ENCODE measurements at regions not wholly inside any gene's neighbourhood (a gene's known extent, or its start where the extent isn't known, plus 50 kb on each side); places are given as distances from the start of the nearest gene placed in this dataset.

DNA sequence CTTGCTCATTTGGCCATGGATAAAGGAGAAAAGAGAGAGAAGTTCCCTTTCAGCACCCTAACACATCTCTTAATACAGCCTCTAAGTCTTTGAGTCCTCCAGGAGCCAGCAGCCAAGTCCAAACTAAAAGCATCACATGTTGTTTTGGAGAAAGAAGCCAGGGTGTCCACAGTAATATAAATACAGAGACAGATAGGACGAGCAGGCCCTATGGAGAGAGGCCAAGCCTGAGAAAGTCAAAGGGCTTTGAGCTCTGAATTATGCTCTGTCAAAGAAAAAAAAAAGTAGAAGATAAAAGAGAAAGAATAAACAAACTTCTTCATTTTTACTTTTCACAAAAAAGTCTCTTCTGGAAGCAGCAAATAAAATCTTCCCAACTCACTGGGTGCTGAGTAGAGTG, 92.4 kb upstream of the THBS1 start:
- DNase-seq (ENCODE audit: low read depth in 4 of 4, low spot score in 1 of 4): no peak

DNA sequence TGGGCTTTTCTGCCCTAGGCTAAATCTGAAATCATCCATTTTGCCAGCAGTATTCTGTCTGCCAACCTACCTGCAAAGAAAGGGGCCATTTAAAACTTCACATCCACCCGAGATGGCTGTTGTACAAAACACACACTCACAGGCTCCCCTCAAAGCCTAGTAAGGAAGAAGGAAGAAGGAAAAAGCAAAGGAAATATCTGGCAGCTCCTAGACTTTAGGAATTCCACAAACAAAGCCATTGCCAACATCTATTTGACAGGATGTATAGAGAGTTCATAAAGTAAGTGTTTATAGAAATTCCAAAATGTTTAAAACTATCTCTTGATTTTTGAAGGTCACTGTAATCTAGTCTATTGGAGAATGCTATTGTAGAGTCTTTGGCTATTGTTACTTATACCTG, 91.9 kb upstream of the THBS1 start:
- DNase-seq (ENCODE audit: low read depth in 4 of 4, low spot score in 1 of 4): no peak

DNA sequence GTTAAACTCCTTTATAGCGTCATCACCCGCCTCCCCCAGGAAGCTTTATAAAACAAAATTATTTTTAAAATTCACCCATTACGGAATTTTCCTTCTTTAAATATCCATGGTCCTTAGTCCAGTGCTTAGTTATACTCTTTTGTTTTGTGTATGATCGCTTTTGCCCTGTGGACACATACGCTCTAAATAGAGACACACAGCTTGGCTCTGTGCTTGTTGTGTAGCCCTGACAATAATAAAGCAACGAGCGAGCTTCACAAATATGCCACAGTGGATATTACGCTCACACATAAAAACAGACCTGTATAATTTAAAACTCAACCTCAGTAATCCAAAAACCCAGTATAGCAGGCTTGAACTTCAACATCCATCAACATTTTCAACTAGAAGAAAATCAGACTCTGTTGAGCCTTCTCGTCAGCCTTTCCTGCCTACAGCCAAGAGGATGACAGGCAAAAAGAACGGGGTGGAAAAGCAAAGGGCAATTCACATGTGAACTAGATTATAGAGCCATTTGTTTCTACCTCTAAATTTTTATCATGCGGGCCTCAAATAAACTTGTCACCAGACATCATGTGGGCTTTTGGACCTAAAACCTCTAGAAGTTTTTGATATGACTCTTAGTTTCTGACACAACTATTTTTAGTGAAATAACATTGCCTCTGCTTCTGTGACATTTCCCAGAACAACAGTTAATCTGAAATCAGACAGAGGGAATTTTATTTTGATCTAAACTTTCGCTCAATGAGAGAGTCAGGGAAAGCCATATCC, 89.6 kb upstream of the THBS1 start:
- DNase-seq (ENCODE audit: low read depth in 4 of 4, low spot score in 1 of 4): no peak

DNA sequence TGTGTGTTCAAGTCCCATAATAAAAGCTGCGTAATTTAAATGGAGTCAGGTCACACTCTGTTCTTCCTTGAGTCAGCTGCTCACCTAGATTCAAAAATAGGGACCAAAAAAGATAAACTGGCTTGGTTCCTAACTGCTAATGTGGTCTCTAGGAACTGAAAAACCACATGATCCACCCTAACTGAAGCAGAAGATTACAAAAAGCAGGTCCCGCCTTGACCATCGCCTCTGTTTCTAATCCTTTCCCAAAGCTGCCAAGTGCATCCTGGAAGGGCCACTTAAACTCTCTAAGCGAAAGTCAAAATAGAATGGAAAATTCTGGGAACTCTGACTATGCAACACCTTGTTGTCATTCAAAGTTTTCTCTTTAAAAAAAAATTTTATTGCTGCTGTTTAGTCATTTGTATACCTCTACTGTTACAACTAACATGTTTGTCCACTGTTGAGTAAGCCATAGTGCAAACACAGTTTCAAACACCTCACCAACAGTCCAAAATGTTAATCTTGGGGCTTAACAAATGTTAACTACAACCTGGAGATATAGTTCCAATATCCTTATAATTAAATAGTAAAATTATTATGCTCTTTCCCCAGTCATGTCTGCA, 88.9 kb upstream of the THBS1 start:
- no peak for DNase-seq (ENCODE audit: low read depth in 4 of 4, low spot score in 1 of 4)

DNA sequence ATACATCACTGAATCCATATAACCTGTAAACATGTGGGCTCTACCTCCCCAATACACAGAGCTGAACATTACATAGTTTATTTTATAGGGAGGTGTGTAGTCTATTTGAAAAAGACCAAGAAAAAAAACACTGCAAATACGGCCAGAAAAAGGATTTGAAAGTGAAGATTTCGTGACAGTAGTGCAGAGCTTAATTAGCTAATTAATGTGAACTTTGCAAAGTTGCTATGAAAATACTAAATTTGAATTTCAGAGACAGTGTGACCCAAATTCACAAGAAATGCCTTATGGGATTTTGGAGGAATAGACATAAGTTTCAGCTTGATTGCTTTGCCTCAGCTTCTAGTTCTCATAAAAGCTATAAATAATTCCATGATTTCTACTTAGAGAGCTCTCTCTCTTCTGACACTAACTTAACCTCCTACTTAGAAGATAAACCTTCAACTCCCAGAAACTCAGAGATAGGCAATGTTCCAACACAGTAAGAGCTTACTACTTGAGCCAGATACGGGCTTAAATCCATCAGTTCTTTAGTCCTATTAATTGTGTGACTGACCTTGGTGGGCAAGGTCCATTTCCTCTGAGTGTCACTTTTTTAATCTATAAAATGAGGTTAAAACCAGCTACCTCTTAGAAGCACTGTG, 87.3 kb upstream of the THBS1 start:
- no peak for DNase-seq (ENCODE audit: low read depth in 4 of 4, low spot score in 1 of 4)

DNA sequence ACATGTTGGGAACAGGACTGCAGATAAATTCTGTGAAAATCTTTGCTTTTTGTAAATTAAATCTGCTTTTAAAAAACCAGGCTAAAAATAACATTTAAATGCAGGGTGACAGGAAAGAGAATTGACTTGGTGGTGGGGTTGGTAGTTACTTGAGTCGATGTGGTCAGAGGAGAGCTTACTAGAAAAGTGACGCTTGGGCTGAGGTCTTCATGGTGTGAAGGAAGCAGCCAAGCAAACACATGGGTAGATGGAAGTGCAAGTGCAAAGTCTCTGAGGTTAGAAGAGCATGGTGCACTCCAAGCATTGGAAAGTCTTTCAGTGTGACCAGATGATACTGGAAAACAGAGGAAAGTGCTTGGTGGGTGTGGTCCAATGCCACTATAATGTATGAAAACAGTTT, 86.4 kb upstream of the THBS1 start:
- DNase-seq (ENCODE audit: low read depth in 4 of 4, low spot score in 1 of 4): no peak

DNA sequence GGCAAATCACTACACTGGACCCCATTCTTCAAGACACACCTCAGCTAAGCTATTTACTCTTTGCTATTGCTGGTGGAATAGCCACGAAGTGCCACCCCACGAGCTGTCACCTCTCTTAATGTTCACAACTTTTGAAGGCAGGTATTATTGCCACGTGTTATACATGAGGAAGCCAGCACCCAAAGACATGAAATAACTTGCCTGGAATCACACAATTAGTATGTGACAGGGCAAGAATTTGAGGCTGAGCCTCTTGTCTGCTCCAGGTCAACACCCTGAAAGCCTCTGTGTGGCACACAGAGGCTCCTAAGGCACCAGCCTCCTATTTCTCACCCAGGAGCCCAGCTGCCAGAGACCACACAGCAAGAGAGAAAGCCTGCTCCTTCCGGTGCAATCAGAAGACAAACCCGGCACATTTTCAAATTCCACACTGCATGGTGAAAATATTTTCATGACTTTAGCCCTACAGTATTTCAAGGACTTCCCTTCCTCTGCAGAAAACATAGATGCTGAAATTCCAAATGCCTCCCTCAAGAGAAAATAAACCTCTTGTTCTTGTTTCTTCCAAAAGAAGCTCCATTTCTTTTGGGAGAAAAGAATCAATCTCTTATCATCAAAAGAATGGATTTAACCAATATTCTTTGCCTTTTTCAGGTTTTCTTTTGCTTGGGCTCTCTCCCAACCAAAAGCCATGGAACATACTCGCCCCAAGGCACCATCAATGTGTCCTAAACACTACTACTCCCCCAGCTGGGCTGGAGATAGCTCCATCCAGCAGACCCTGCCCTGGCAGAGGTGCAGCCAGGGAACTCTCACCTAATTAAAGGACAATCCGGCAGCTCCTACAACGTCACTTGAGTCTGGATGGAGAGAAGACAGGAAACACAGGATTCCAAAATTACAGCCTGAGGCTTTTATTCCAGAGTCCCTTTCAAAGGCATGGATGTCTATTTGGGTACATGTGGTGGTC, 84.7 kb upstream of the THBS1 start:
- no peak for DNase-seq (ENCODE audit: low read depth in 4 of 4, low spot score in 1 of 4)

DNA sequence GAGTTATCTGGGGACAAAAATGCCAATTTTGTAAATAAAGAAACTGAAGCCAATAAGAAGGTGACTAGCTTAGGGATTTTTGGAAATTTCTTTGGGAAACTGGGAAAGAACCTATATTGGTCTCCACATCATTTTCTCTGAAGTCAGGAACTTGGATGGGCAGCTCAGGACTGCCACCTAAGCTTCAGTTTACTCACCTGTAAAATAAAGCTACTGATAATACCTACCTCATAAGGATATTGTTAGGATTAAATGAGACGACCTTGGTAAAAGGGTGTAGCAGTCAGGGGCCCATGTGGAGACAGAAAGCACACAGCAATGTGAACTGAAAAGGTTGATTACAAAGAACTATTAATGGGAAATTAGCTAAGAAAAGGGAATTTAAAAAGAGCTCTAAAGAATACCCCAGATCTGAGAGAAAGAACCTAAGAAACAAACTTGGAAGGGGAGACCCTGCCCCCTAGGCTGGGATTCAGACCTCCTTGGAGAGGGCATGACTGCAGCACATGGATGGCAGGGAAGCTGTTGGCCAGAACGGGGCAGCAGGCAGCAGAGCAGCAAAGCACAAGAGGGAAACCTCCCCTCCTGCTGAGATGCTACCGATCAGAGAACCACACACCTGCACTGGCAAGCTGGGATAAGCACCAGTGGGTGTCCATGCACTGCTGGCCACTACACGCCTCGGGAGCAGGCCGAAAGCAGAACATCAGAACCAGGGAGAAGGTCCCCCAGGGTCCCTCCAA, 83.7 kb upstream of the THBS1 start:
- no peak for DNase-seq (ENCODE audit: low read depth in 4 of 4, low spot score in 1 of 4)

DNA sequence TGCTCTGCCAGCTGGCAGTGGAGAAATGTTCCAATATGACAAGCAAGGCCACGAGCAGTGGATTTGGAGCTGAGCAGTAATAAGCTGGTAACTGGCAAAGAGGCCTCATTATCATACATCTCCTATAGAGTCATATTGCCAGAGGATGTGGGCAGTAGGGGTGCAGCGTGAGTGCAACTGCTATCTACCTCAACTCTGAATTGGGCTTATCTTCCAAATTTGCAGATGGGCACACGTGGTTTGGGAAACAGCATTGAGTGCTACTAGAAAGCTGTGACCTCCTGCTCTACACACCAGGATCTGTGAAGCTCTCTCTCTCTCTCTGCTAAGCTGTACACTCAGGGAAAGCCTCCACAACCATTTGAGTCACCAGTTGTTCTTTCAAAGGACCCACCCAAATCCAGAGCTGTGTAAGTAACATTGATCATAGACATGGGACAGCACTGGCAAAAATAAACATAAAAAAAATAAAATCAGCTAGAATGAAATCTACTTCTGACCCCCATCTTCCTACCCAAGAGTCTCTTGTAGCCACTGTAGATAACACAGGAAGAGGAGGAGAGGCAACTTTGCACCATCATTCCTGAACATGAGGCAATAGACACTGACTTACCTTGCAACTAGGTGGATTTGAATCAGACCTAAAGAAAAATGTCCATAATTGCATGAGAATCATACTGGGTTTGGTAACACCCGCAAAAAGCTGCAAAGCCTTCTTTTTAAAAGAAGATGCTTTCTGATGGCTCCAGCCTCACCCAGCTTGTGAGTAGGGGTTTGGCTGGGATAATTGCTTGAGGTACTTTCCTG, 82.9 kb upstream of the THBS1 start:
- DNase-seq (ENCODE audit: low read depth in 4 of 4, low spot score in 1 of 4): no peak

DNA sequence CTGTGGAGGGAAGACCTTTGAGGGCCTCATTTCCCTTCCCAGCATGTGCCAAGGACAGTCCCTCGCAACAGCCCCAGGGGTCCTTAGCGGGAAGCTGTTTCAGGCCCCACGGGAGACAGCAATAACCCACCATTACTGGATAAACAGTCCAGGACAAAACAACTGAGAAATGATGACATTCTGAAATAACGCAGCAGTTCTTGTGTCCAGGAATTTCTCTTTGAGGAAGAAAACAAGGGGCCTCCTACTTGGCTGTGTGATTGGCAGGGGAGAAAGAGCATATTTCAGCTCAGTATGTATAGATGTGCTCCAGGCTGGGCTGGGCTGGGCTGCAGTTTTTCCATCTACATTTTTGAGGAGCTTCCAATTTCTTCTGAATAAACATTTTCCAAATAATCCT, 82.2 kb upstream of the THBS1 start:
- DNase-seq (ENCODE audit: low read depth in 4 of 4, low spot score in 1 of 4): no peak

DNA sequence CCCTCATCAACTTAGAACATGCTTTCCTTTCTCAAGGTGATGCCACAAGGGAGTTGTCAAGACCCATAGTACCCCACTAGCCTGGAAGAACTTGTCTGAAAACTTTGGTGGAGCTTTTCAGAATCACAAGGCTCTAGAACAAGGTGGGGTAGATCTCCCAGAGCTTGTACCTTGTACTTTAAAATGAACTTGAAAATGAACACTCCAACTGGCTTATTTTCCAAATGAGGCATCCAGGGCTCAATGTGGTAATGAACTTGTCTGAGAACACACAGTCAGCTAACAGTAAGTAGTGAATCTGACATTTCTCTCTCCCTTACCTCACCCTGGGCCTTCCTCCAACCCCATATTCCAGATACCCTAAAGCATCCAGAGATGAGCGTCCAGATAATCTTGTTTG, 81.8 kb upstream of the THBS1 start:
- DNase-seq (ENCODE audit: low read depth in 4 of 4, low spot score in 1 of 4): no peak

DNA sequence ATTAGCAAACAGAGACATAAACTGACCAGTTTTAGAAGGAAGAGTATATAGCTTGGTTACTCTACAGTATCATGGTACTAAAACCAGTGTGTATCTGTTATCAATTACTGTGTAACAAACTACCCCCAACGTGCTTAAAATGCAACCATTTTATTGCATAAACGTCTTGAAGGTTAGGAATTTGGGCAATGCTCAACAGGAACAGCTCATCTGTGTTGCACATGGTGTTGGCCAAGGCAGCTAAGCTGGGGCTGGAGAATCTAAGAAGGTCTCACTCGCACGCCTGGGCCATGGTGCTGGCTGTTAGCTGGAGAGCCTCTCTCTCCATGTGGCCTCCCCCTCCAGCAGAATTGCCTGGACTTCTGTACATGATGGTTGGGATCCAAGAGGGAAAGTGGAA, 81.2 kb upstream of the THBS1 start:
- no peak for DNase-seq (ENCODE audit: low read depth in 4 of 4, low spot score in 1 of 4)

DNA sequence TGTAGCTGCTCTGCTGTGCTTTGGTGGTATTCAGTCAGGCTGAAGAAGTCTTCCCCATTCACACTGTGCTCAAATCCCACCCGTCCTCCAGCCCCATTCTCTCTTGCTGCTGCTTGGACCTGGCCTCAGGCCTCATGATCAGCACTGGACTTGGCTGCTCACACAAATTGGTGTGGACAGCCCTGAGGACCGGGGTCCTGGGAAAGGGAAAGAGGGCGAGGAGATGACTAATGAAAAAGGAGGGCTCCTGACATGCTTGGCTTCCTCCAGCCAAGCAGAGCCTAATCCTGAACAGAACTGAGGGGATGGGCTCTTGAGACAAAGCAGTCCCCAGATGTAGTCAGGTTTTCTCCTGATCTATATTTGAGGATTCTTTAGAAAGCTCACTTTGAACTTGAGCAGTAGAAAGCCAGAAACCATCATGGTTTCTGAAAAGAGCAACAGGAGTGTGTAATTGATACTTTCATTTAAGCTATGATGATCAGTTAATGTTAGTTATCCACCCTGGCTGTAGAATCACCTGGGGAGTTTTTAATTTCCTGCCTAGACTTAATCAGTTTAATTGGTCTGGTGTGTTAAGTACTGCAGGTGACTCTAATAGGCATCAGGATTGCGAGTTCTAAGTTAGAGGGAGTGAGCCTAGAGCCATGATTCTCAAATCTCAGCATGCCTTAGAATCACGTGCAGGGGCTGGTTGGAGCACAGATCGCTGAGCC, 79.4 kb upstream of the THBS1 start:
- no peak for DNase-seq (ENCODE audit: low read depth in 4 of 4, low spot score in 1 of 4)

DNA sequence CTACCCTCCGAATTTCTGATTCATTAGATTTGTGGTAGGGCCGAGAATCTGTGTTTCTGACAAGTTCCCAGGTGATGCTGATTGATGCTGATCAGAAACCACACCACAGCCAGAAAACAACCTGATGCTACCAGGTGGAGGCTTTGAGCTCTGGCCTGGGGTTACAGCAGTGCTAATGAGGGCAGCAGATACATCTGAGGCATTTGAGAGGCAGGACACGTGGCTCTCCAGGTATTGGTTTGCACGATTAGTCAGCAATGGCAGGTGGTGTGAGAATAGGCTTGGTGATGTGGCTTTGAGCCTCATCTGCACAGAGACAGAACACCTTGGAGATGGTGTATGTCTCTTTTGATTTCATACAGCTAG, 78.8 kb upstream of the THBS1 start:
- DNase-seq (ENCODE audit: low read depth in 4 of 4, low spot score in 1 of 4): no peak

DNA sequence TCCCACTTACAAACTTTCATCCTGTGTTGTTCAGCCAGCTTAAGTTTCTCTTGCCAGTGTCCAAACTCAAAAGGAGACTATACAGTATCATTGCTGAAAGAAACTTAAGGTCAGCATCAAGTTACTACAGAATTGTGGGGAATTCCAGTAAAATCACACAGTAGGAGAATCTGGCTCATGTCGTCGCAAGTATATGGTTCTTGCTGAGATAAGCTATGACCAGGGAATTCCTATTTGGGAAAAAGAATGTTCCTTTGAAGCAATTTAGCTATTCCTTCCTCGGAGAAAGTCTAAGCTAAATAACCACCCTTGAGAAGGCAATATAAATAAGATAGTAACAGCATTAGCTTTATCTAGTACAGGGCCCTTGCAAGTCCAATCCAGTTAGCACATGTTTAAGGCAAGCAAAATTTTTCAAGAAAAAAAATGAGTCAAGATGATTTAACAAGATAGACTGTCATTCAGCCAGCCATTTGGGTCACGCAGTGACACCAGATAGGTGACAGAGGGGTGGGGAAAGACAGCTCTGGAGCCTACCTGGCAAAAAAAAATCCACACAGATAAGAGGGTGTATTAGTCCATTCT, 78.2 kb upstream of the THBS1 start:
- DNase-seq (ENCODE audit: low read depth in 4 of 4, low spot score in 1 of 4): no peak

DNA sequence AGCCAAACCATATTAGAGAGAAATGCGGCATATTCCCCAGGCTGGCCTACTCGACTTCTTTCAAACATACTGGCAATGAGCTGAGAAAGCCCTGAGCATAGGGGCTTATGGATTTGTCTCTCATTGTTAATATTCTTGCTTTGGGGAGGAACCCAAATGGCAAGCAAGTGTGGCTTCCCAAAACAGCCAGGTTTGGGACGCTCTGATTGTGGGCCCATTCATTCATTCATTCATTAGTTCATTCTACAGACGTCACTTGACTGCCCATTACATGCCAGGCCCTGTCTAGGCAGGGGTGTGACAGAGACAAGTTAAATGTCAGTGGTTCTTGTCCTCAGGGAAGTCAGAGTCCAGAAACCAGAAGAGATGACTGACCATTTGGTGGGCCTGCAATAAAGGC, 77.4 kb upstream of the THBS1 start:
- DNase-seq (ENCODE audit: low read depth in 4 of 4, low spot score in 1 of 4): no peak

DNA sequence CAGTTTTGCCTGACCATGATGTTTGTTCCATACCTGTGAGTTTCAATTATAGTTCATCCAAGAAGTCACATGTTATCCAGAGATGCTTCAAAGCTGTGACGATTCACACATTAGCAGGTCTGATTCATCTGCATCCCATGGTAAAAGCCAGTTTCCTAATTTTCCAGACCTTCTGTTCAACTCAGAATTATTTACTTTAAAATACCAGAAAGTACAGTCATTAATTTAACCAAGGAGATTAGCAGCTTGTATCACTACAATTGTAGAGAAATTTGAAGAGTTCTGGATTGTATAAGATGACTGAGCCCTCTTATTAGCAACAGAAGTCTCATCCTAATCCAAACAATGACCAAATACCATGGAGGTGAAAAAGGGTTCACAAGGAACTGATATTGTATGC, 76.1 kb upstream of the THBS1 start:
- DNase-seq (ENCODE audit: low read depth in 4 of 4, low spot score in 1 of 4): no peak

DNA sequence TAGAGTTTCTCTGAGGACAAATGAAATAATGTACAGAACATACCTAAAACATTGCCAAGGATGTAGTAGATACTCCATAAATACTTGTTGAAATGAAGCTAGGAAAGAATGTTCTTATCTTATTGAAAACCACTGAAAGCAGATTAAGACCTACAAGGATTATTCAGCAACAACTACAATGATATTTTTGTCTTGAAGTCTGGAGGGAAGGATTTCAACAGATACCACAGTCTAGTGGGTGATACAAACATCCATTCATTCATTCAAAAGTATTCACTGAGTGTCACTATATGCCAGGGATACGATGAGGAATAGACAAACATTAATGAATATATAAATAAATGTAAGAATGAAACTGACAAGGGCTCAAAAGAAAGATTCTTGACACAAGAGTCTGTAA, 74.7 kb upstream of the THBS1 start:
- no peak for DNase-seq (ENCODE audit: low read depth in 4 of 4, low spot score in 1 of 4)

DNA sequence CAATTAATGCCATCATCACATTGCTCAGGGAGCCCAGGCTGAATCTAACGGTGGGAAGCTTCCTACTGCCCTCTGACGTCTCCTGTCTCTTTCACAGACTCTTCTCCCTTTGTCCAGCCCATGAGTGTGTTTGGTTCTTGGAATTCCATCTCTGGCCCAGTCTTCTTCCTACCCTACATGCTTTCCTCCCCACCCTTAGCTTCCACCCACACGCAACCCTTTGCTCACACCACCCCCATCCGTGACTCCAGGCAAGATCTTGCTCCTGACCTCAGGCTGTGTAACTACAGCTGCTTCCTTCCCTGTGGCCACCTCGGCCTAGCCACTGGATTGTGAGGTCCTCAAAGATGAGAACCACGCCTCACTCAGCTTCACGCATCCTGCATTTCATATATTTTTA, 72.3 kb upstream of the THBS1 start:
- DNase-seq (ENCODE audit: low read depth in 4 of 4, low spot score in 1 of 4): no peak

Measured in stimulated activated CD4-positive, alpha-beta T cell treated with anti-CD3 and anti-CD28 coated beads, Interleukin-1b, Interleukin-23, amount 100 ng/mL, for 24 hours (primary cell).